Retinal pigment epithelial cell (primary cell): ENCODE measurements at regions not wholly inside any gene's neighbourhood (a gene's known extent, or its start where the extent isn't known, plus 50 kb on each side); places are given as distances from the start of the nearest gene placed in this dataset.
A peak's percentile ranks its signal among the peaks of the same experiment; 100 is the strongest.

ENCODE experiments used
- DNase-seq: peaks from one replicate; pipeline ENCODE4 v3.0.0-alpha.2; 2010; ENCODE audit warnings: low read depth
- H3K4me3 ChIP-seq: 2 replicates; pipeline ENCODE4 v1.5.1; 2011; ENCODE audit warnings: mild to moderate bottlenecking, low read length, control low read depth, moderate library complexity
- TF ChIP-seq, protein P1 (sequence below): conservative IDR thresholded peaks from 2 replicates; pipeline ENCODE4 v1.5.1; 2011; ENCODE audit warnings: low read depth, low read length, control low read depth, inconsistent platforms

DNA sequence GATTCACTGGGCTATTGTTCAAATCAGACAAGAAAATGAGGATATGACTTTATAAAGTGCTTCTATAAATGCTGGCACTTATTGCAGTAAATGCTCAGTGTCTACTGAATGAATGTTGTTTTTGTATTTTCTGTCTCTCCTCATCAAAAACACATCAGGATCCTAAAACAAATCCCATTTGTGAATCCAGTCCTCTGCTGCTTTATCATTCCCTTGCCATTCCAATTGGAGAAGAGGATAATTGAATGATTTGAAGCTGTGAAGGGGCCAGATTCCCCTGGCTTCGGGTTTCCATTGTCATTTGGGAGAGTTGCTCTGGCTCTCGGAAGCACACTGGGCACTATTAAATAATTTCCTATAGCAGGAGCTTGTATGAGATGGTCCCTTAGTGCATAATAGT is 666.8 kb downstream of the ACTL7B start:
- TF ChIP-seq, protein P1, sequence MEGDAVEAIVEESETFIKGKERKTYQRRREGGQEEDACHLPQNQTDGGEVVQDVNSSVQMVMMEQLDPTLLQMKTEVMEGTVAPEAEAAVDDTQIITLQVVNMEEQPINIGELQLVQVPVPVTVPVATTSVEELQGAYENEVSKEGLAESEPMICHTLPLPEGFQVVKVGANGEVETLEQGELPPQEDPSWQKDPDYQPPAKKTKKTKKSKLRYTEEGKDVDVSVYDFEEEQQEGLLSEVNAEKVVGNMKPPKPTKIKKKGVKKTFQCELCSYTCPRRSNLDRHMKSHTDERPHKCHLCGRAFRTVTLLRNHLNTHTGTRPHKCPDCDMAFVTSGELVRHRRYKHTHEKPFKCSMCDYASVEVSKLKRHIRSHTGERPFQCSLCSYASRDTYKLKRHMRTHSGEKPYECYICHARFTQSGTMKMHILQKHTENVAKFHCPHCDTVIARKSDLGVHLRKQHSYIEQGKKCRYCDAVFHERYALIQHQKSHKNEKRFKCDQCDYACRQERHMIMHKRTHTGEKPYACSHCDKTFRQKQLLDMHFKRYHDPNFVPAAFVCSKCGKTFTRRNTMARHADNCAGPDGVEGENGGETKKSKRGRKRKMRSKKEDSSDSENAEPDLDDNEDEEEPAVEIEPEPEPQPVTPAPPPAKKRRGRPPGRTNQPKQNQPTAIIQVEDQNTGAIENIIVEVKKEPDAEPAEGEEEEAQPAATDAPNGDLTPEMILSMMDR = no peak
- H3K4me3 ChIP-seq = no peak overlapping the region
- no peak for DNase-seq

- no peak for DNase-seq
- no peak overlapping the region for H3K4me3 ChIP-seq
- TF ChIP-seq, protein P1 = no peak
Measured at GRCh38 chr9:108188482-108188881, 667.3 kb downstream of the ACTL7B start.

GRCh38 chr9:108186642-108187395 is 669.0 kb downstream of the ACTL7B start:
- no peak overlapping the region for H3K4me3 ChIP-seq
- DNase-seq = no peak
- TF ChIP-seq, protein P1 = no peak

DNA sequence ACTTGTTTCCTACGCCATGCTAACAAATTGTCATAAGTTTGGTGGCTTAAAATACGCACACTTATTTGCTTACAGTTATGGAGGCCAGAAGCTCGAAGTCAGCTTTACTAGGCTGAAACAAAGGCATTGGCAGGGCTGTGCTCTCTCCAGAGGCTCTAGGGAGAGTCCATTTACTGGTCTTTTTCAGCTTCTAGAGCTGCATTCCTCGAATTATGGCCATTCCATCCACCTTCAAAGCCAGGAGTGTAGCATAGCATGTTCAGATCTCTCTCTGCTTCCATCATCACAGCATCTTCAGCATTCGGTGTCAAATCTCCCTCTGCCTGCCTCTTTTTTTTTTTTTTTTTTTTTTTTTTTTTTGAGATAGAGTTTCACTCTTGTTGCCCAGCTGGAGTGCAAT is 670.2 kb downstream of the ACTL7B start:
- TF ChIP-seq, protein P1 = no peak

GRCh38 chr9:108184941-108185340 is 670.8 kb downstream of the ACTL7B start:
- H3K4me3 ChIP-seq = no peak overlapping the region
- DNase-seq = peak; percentile 29
- TF ChIP-seq, protein P1 = no peak

More for the DNA sequence above, 670.2 kb downstream of the ACTL7B start:
- H3K4me3 ChIP-seq = no peak overlapping the region
- DNase-seq = no peak

DNA sequence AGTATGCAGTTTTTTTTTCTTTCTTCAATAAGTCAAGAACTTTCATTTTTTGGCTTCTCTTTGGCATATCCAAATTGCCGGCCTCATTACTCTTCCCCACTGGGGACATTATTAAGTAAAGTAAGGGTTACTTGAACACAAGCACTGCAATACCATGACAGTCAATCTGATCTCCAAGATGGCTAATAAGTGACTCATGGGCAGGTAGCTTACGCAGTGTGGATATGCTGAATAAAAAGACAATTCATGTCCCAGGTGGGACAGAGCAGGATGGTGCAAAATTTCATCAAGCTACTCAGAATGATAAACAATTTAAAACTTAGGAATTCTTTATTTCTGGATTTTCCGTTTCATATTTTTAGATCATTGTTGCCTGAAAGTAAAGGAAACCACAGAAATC is 671.8 kb downstream of the ACTL7B start:
- no peak overlapping the region for H3K4me3 ChIP-seq
- TF ChIP-seq, protein P1 = no peak
- no peak for DNase-seq

GRCh38 chr9:108182950-108183381 is 672.8 kb downstream of the ACTL7B start:
- TF ChIP-seq, protein P1 = no peak
- DNase-seq = no peak
- no peak overlapping the region for H3K4me3 ChIP-seq
